GM21529 (cell line): ENCODE measurements at regions not wholly inside any gene's neighbourhood (a gene's known extent, or its start where the extent isn't known, plus 50 kb on each side); places are given as distances from the start of the nearest gene placed in this dataset.
"Not testable (repeated sequence)": the region's sequence is repeated elsewhere in the genome, so short reads cannot be mapped to it uniquely, and the experiment has no call there.

ENCODE experiments used
- ATAC-seq: cut with Tn5 transposase; IDR thresholded peaks from one replicate; pipeline ENCODE4 v1.9.1; 2021; ENCODE audit not compliant: unreplicated experiment

GRCh38 chr4:43423276-43423675 is 530.8 kb downstream of the GRXCR1 start:
- no peak for ATAC-seq

GRCh38 chr4:43425206-43425605 is 532.7 kb downstream of the GRXCR1 start:
- ATAC-seq = no peak

DNA sequence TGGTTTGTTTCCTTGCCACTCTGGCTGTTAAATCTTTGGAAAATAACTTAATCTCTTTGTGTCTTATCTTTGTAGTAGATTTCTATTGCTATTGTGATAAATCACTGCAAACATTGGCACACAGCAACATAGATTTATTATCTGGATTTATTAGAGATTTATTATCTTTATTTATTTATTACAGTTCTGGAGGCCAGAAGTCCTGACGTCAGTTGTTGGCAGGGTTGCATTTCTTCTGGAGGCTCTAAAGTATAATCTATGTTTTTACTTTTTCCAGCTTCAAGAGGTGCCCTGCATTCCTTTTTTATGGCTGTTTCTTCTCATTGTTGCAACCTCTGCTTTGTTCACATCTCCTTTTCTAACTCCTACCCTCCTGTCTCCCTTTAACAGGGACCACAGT is 542.8 kb downstream of the GRXCR1 start:
- no peak for ATAC-seq

- no peak for ATAC-seq
Measured at GRCh38 chr4:43452948-43453347, 560.4 kb downstream of the GRXCR1 start.

- ATAC-seq = no peak
Measured at GRCh38 chr4:43456383-43456782, 563.9 kb downstream of the GRXCR1 start.

DNA sequence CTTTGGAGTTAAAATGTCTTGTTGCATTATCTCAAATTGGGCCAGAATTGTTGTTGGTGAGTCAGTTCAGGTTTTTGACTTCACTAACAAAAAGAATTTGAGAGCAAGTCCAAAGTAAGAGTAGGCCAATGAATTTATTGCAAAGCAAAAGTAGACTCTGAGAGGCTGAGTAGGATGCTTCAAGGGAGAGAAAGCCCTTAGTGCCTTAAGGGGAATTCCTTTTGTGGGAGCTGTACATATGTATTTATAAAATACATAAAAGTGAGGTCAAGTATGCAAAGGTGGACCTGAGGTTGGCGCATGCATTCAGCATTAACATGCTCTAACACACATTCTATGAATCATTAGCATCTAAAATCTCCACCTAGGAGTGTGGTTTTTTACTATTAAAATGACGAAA is 565.4 kb downstream of the GRXCR1 start:
- no peak for ATAC-seq

DNA sequence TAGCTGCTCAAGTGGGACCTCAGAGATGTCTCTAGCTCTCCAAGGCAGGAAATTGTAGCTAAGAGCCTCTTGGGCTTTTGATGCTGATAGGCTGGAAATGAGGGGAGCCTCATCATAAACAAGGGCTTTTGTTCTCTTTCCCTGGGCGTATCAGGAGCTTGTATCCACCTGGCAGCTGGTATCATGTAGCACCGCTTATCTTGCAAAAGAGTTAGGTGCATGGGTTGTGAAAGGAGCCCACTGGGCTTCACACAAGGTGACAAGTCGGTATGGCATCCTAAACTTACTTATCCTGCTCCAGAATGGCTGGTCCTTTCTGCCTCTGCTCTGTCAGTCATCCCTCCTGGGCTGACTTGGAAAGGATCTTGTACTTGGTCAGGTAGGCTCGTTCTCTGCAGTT is 565.8 kb downstream of the GRXCR1 start:
- ATAC-seq = no peak

DNA sequence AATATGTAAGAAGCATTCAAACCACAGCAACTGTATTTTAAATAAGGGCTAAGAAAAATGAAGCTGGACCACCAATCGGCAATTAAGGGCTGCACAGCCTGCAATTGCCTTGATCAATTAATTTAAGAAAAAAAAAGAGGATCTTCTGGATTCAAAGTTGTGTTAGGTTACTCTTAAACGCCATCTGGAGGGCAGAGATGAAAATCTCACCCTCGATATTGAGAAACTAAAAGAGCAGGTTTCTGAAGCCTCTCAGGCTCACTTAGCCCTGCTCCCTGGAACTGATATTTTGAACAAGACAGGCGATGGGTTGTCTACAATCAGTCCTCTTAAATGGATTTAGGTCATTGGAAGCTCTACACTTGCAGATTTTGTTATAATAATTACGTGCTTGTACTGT is 579.4 kb downstream of the GRXCR1 start:
- ATAC-seq = no peak

- no peak for ATAC-seq
Measured at GRCh38 chr4:43481526-43481925, 589.0 kb downstream of the GRXCR1 start.

DNA sequence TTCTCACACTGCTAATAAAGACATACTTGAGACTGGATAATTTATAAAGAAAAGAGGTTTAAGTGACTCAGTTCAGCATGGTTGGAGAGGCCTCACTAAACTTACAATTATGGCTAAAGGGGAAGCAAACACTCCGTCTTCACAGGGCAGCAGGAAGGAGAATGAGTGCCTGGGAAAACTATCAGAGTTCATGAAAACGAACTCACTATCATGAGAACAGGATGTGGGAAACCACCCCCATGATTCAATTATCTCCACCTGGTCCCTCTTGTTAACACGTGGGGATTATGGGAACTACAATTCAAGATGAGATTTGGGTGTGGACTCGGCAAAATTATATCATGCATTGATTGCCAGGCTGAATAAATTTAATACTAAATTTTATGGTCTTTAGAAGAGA is 592.7 kb downstream of the GRXCR1 start:
- no peak for ATAC-seq

DNA sequence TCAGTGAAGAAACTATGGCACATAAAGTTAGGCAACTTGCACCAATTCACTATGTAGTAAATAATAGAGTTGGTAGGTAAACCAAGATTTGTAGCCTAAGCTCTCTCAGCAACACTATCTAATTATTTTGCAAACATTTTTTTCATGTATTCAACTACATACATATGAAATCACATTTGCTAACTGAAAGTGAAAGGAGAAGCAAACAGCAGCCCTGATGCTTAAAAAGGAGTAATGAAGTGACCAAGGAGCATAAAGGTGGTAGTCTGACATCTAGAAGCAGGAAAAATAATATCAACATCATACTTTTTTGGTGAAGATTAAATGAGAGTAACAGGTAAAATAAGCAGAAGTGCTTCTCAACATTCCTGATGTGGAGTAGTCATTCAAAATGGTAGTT is 603.7 kb downstream of the GRXCR1 start:
- no peak for ATAC-seq

GRCh38 chr4:43496602-43497001 is 604.1 kb downstream of the GRXCR1 start:
- ATAC-seq = no peak

- ATAC-seq = not testable (repeated sequence)
Measured at GRCh38 chr4:43505823-43506222, 613.3 kb downstream of the GRXCR1 start.

DNA sequence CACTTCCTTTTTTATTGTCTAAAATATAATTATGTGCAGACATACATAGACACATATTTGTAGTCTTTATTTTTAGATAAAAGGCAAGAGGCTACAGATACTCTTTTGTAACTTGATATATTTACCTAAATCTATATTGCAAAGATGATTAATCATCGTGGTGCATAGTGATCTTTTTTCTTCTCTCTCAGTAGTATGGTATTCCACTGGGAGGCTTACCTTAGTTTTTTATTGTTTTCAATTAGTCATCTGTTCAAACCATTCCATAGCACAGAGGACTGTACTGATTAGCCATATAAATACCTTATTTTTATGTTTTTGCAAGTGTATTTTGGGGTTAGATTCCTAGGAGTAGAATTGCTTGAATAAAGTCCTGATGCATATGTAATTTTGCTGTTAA is 619.7 kb downstream of the GRXCR1 start:
- no peak for ATAC-seq

GRCh38 chr4:43525646-43526045 is 633.1 kb downstream of the GRXCR1 start:
- no peak for ATAC-seq

GRCh38 chr4:43547561-43547960 is 655.0 kb downstream of the GRXCR1 start:
- no peak for ATAC-seq

- ATAC-seq = no peak
Measured at GRCh38 chr4:43550981-43551627, 658.6 kb downstream of the GRXCR1 start.

DNA sequence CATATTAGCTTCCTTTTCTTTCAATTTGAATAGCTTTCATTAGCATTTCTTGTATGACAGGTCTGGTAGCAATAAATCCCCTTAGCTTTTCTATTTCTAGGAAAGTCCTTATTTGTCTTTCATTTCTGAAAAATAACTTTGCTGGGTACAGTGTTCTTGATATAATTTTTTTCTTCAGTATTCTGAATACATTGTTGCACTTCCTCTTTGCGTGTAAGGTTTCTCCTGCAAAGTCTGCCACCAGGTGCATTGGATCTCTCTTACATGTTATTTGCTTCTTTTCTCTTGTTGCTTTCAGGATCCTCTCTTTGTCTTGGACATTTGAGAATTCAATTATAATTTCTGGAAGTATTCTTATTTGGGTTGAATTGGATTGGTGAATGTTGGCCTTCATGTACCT is 663.7 kb downstream of the GRXCR1 start:
- no peak for ATAC-seq

GRCh38 chr4:43560047-43560446 is 667.5 kb downstream of the GRXCR1 start:
- no peak for ATAC-seq

DNA sequence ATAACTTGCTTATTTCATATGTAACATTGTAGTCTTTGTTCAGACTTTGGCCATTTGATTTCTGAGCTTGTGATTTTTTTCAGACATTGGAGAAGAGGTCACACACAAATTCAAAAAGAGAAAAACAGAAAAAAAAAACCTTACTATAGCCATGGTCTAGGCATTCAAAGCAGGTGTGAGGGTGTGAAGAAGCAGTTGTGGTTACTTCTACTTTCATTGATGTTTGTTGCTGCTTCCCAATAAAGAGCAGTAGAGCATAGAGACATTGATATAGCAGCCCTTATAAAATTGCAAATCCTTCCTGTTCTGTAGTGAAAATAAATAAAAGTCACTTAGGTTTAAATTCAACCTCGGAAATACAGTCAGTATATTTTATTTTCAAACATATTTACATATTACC is 671.6 kb downstream of the GRXCR1 start:
- no peak for ATAC-seq

- no peak for ATAC-seq
Measured at GRCh38 chr4:43564591-43564990, 672.1 kb downstream of the GRXCR1 start.

DNA sequence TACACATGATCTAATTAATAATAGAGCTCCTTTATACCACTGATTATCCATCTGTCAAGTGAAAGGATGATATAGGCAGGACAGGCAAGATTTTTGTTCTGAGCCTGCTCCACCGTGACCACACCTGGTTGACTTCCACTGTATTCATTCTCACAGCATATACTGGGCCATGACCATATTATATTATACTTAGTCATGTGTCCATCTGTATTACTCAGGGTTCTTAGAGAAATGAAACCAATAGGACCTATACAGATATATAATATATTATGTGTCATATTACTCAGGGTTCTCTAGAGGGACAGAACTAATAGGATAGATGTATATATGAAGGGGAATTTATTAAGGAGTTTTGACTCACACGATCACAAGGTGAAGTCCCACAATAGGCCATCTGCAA is 675.1 kb downstream of the GRXCR1 start:
- ATAC-seq = no peak

- ATAC-seq = no peak
Measured at GRCh38 chr4:43586813-43587212, 694.3 kb downstream of the GRXCR1 start.

GRCh38 chr4:43587758-43588157 is 695.2 kb downstream of the GRXCR1 start:
- no peak for ATAC-seq
